ENCODE measurements at regions not wholly inside any gene's neighbourhood (a gene's known extent, or its start where the extent isn't known, plus 50 kb on each side); places are given as distances from the start of the nearest gene placed in this dataset.

GRCh38 chr5:3346111-3346820 lies 249.4 kb upstream of the IRX1 start:
- Histone ChIP-seq H3K27ac (ENCODE audit: low read depth, low read length) (no peak overlapping the region), H3K27me3 (ENCODE audit: control insufficient read depth, insufficient read depth, low read length) (no peaks in the 10 kb centered on the region), H3K4me3 (ENCODE audit: low read depth, low read length) (no peak overlapping the region), H3K9me3 (ENCODE audit: control insufficient read depth, insufficient read depth, low read length) (peaks cover 85% of the 10 kb centered on the region)
- no peak for TF ChIP-seq CTCF (IDR thresholded peaks at IDR 0.05; ENCODE audit: low read depth, low read length)
- DNase-seq (ENCODE audit: low read depth, low spot score), result no peak
- ChIA-PET POLR2A (no interaction called here), CTCF (no interaction called here)

GRCh38 chr5:3345195-3345594 lies 250.4 kb upstream of the IRX1 start:
- no peaks in the 10 kb centered on the region for H3K27me3 ChIP-seq (ENCODE audit: control insufficient read depth, insufficient read depth, low read length)
- CTCF ChIA-PET, result no interaction called here
- DNase-seq (ENCODE audit: low read depth, low spot score), result no peak
- H3K27ac ChIP-seq (ENCODE audit: low read depth, low read length), result no peak overlapping the region
- H3K4me3 ChIP-seq (ENCODE audit: low read depth, low read length), result no peak overlapping the region
- H3K9me3 ChIP-seq (ENCODE audit: control insufficient read depth, insufficient read depth, low read length), result peaks cover 87% of the 10 kb centered on the region
- no peak for TF ChIP-seq CTCF (IDR thresholded peaks at IDR 0.05; ENCODE audit: low read depth, low read length)
- POLR2A ChIA-PET, result no interaction called here

- CTCF ChIA-PET, result no interaction called here
- Histone ChIP-seq H3K9me3 (ENCODE audit: control insufficient read depth, insufficient read depth, low read length) (peaks cover 87% of the 10 kb centered on the region), H3K4me3 (ENCODE audit: low read depth, low read length) (no peak overlapping the region), H3K27ac (ENCODE audit: low read depth, low read length) (no peak overlapping the region), H3K27me3 (ENCODE audit: control insufficient read depth, insufficient read depth, low read length) (no peaks in the 10 kb centered on the region)
- no peak for DNase-seq (ENCODE audit: low read depth, low spot score)
- POLR2A ChIA-PET, result no interaction called here
- no peak for TF ChIP-seq CTCF (IDR thresholded peaks at IDR 0.05; ENCODE audit: low read depth, low read length)
Observed at GRCh38 chr5:3344671-3345070, 251.0 kb upstream of the IRX1 start.

- ChIA-PET POLR2A (no interaction called here), CTCF (no interaction called here)
- Histone ChIP-seq H3K4me3 (ENCODE audit: low read depth, low read length) (no peak overlapping the region), H3K27me3 (ENCODE audit: control insufficient read depth, insufficient read depth, low read length) (no peaks in the 10 kb centered on the region), H3K9me3 (ENCODE audit: control insufficient read depth, insufficient read depth, low read length) (peaks cover 87% of the 10 kb centered on the region), H3K27ac (ENCODE audit: low read depth, low read length) (no peak overlapping the region)
- TF ChIP-seq CTCF (IDR thresholded peaks at IDR 0.05; ENCODE audit: low read depth, low read length), result no peak
- no peak for DNase-seq (ENCODE audit: low read depth, low spot score)
Observed at GRCh38 chr5:3343911-3344310, 251.7 kb upstream of the IRX1 start.

- ChIA-PET POLR2A (no interaction called here), CTCF (no interaction called here)
- peaks cover 87% of the 10 kb centered on the region for H3K9me3 ChIP-seq (ENCODE audit: control insufficient read depth, insufficient read depth, low read length)
- no peak overlapping the region for H3K4me3 ChIP-seq (ENCODE audit: low read depth, low read length)
- H3K27me3 ChIP-seq (ENCODE audit: control insufficient read depth, insufficient read depth, low read length), result no peaks in the 10 kb centered on the region
- H3K27ac ChIP-seq (ENCODE audit: low read depth, low read length), result no peak overlapping the region
- no peak for DNase-seq (ENCODE audit: low read depth, low spot score)
- TF ChIP-seq CTCF (IDR thresholded peaks at IDR 0.05; ENCODE audit: low read depth, low read length), result no peak
Observed at GRCh38 chr5:3343211-3343610, 252.4 kb upstream of the IRX1 start.
